ENCODE measurements at regions not wholly inside any gene's neighbourhood (a gene's known extent, or its start where the extent isn't known, plus 50 kb on each side); places are given as distances from the start of the nearest gene placed in this dataset.

GRCh38 chr14:44701563-44702263 lies 194.6 kb upstream of the FSCB start:
- no peak for FAIRE-seq

DNA sequence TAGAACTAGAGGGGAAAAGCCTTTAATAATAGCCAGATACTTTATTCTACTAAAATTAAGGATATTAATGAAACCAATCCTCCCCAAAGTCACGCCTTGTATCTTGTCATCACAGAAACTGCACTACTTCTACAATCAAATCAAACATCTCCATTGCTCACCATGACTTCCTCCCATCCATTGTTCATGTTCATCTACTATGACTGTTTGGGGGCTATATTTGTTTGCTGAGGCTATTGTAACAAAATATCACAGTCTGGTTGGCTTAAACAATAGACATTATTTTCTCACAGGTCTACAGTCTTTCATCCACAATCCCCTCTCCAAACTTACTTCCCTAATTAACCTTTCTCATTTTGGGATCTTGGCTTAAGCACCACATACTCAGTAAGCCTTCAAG lies 193.6 kb upstream of the FSCB start:
- FAIRE-seq: no peak

GRCh38 chr14:44700184-44700583 lies 193.1 kb upstream of the FSCB start:
- FAIRE-seq: no peak

- no peak for FAIRE-seq
These were observed 192.3 kb upstream of the FSCB start for GRCh38 chr14:44699391-44699790.

- no peak for FAIRE-seq
These were observed 162.4 kb upstream of the FSCB start for GRCh38 chr14:44669496-44669895.

DNA sequence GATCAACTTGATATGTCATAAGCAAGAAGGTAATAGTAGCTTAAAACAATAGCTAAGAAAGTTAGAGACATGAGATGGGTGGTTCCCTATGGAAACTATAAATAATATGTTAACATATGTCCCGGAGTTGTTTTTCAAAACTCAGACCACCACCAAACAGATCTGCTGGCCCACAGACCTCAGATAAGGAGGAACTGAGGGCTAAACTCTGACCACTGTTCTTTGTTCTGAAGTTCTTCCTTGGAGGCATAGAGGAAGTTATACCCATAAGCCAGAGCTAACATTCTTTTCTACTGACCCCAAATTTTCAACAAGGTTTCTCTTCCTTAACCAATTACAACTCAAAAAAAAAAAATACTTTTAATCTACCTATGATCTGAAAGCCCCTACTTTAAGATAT lies 156.1 kb upstream of the FSCB start:
- no peak for FAIRE-seq

GRCh38 chr14:44662250-44662891 lies 155.3 kb upstream of the FSCB start:
- FAIRE-seq: no peak

DNA sequence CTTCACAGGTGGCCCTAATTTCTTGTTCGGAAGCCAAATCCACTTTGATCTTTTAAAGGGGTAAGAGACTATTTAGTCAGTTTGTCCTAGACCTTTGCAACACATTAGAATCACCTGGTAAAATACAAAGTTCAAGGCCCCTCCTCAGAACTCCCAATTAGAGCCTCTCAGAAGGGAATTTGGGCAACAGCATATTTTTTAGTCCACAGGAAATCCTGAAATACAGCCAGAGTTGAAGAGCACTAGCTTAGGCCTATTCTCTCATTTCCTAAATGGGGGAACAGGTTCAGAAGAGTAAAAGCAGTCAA lies 151.3 kb upstream of the FSCB start:
- no peak for FAIRE-seq

GRCh38 chr14:44657696-44658388 lies 150.8 kb upstream of the FSCB start:
- FAIRE-seq: no peak

GRCh38 chr14:44657203-44657602 lies 150.1 kb upstream of the FSCB start:
- no peak for FAIRE-seq

DNA sequence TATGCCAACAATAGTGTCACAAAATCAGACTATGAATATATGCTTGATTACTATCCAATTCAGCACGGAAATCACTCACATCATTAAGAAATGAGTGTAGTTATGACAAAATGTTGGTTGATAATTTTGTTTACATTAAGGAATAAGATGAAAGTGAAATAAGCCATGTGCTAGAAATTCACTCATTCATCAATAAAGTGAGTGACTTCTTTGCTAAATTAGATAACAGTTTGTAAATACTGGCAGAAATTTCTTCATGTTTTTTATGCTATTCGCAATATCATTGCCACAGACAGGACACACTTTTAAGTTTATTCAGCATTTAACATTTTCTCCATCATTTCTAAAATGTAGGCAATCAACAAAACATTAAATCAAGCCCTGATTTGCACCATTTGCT lies 147.5 kb upstream of the FSCB start:
- FAIRE-seq: no peak

DNA sequence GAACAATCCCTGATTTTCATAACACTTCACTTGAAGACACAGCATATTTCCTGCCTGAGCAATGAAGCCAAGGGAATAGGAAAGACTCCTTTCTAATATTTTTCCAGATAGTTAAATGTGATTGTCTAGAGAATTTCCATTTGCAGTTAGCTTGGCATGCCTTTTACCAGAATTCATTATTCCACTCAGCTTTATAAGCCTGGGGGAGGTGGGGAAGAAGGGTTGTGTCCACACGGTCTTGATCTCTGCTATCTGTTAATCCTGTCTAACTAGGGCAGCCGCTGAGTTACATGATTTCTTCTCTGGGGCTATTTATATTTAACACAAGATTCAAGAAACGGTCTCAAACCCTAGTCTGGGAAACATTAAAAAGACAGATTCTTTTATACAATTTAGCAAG lies 146.6 kb upstream of the FSCB start:
- FAIRE-seq: no peak

GRCh38 chr14:44652640-44653039 lies 145.6 kb upstream of the FSCB start:
- FAIRE-seq: no peak

DNA sequence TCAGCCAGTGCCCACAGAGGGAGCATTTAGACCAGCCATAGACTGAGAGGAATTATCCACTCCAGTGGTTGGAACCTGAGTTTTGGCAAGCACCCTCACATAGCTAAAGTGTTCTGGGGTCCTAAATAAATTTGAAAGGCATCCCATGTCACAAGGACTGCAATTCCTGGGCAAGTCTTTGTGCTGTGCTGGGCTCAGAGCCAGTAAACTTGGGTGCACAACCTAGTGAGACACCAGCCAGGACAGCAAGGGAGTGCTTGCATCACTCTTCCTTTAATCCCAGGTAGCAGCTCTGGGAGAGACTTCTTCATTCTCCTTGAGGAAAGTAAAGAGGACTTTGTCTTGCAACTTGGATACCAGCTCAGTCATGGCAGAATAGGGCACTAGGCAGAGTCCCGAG lies 142.0 kb upstream of the FSCB start:
- no peak for FAIRE-seq

GRCh38 chr14:44640416-44640815 lies 133.3 kb upstream of the FSCB start:
- no peak for FAIRE-seq

DNA sequence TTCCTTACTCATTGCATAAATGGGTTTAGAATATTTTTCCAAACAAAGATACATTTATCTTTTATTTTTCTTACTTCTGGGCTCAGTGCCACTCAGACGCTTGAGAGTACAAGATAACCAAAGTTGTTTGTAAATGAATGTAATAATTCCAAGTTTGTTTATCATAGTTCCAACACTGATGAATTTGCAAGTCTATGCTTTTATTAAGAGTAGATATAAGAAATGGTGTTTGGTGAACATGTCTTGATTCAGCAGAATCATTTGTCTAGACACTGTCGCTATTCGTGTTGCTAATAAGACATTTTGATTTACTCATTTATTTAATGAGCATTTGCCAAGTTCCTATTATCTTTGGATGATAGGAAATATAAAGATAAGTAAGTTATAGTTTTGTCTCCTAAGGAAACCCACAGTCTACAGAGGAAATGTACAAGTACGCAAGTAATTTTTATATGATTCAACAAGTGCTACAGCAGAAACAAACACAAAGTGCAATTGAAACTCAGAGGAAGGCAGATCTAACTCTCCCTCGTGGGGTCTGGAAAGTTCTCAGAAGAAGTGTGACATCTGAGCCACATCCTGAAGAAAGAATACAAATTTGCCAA lies 132.8 kb upstream of the FSCB start:
- FAIRE-seq: no peak

GRCh38 chr14:44634692-44635091 lies 127.6 kb upstream of the FSCB start:
- no peak for FAIRE-seq

GRCh38 chr14:44626423-44626822 lies 119.3 kb upstream of the FSCB start:
- no peak for FAIRE-seq

DNA sequence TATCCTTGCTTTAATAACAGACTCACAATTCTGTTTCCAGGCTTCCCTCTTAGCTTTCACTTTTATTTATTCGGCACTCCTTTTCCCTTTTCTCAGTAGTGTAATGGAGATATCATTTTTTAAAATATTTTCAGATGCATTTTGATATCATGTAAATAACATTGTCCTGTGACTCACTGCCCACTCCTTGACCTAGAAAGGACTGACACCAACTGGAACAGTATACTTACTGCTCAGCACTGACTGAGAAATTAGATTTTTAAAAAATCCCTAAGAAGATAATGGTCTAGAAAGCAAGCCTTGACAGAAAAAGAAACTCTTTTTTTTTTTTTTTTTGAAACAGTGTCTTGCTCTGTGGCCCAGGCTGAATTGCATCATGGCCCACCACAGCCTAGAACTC lies 118.0 kb upstream of the FSCB start:
- FAIRE-seq: no peak

GRCh38 chr14:44620121-44621019 lies 113.3 kb upstream of the FSCB start:
- FAIRE-seq: no peak

DNA sequence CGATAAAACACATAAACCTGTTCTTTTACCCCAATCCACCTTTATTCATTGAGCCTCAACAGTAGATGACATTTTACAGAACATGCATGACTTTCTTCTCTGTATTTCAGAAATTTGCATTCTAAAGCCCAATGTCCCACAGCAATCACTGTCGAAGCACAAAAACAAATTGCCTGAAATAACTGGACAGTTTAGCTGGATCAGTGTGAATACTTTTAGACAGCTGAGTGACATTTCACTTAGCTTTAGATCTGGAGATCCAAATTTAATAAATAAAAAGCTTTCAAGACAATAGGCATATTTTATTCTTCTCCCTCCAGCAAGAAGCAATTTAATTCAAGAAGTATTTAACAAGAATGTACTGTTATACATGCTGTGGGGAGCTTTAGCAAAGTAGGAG lies 109.1 kb upstream of the FSCB start:
- FAIRE-seq: no peak

- FAIRE-seq: no peak
These were observed 106.1 kb upstream of the FSCB start for GRCh38 chr14:44613061-44613712.

DNA sequence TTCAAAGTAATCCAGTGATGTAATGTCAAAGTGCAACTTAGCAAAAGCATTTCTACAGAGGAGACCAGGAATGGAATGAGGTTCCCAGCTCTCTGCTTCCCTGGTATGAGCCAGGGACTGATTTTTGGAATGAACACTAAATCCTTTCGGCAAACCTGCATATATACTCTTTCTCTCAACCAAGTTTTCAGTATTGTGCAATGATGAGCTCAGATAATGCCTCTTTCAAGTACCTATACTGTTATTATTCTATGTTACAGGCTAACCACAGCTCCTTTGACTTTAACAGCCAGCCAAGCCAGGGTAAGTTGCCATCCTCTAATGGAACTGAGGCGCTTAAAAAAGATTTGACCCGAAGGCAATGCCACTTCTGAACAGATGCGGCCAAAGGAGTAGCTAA lies 104.9 kb upstream of the FSCB start:
- FAIRE-seq: no peak
